Activated CD4-positive, alpha-beta T cell treated with anti-CD3 and anti-CD28 coated beads for 36 hours (primary cell): ENCODE measurements at regions not wholly inside any gene's neighbourhood (a gene's known extent, or its start where the extent isn't known, plus 50 kb on each side); places are given as distances from the start of the nearest gene placed in this dataset.
A peak's percentile ranks its signal among the peaks of the same experiment; 100 is the strongest.
"Not testable (repeated sequence)": the region's sequence is repeated elsewhere in the genome, so short reads cannot be mapped to it uniquely, and the experiment has no call there.

Experiments
- ATAC-seq: fragments of 200-7000 bp; cut with Tn5 transposase; one replicate; pipeline ENCODE4 v1.10.0; 2021; ENCODE audit warnings: mild to moderate bottlenecking, moderate library complexity
- CTCF ChIA-PET: fragments of 350-600 bp; sonication (Branson Sonifier 250); formaldehyde crosslinking; loops from one replicate; lab custom pipeline; 2021; ENCODE audit warnings: antibody characterized with exemption; lab: Charles Lee
- POLR2A ChIA-PET: fragments of 350-600 bp; sonication (Branson Sonifier 250); formaldehyde crosslinking; loops from one replicate; lab custom pipeline; 2021; ENCODE audit warnings: antibody characterized with exemption, inconsistent platforms; lab: Charles Lee
- DNase-seq: peaks from one replicate; pipeline ENCODE4 v3.0.0-alpha.2; 2020
- H3K27ac Mint-ChIP-seq: one replicate; pipeline ENCODE4 v1.8.0; 2021; ENCODE audit warnings: mixed read lengths
- H3K27me3 Mint-ChIP-seq: one replicate; pipeline ENCODE4 v1.8.0; 2021; ENCODE audit warnings: mixed read lengths
- H3K36me3 Mint-ChIP-seq: one replicate; pipeline ENCODE4 v1.8.0; 2021; ENCODE audit warnings: low read depth, mixed read lengths
- H3K4me1 Mint-ChIP-seq: one replicate; pipeline ENCODE4 v1.8.0; 2021; ENCODE audit warnings: mixed read lengths
- H3K4me3 Mint-ChIP-seq: one replicate; pipeline ENCODE4 v1.8.0; 2021; ENCODE audit warnings: mild to moderate bottlenecking, moderate library complexity, mixed read lengths
- H3K9me3 Mint-ChIP-seq: one replicate; pipeline ENCODE4 v1.8.0; 2021; ENCODE audit warnings: low read depth, mixed read lengths
- intact Hi-C, 2 experiments: fragments of 100-400 bp; cut with DNase I in 1 of 2; cut with micrococcal nuclease in 1 of 2; formaldehyde crosslinking; loops; one replicate each; pipeline versions ENCODE4 v1.14.2 to v1.15.1; 2022 to 2024; cut with DNase I, micrococcal nuclease

DNA sequence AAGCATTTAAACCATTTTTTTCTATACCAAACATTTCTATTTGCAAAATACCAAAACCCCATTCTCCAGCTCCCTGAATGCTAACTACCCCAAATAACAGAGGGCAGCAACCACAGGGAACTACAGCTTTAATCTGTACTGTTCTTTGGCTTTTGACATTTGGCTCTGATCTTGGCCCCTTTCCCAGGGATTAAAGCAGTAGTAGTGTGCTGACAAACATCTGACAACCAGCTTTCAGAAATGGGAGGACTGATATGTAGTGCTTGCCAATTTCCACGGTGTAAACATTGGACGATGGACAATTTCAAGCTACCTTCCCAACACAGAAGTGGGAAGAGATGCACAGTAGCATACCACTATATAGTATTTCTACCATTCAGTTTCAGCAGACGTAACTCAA is 88.4 kb upstream of the TEAD1 start:
- DNase-seq (no peak), ATAC-seq (no peak)
- Mint-ChIP-seq H3K27me3 (no peaks in the 10 kb centered on the region), H3K9me3 (no peaks in the 10 kb centered on the region), H3K27ac (no peak overlapping the region), H3K36me3 (no peaks in the 10 kb centered on the region), H3K4me3 (no peak overlapping the region), H3K4me1 (peaks cover 2% of the 10 kb centered on the region)
- intact Hi-C loops = no loop called here
- ChIA-PET POLR2A (no interaction called here), CTCF (interaction anchor here (0.5 kb wide), 1 partner anchor 848 kb away, joined by 3 read pairs; no protein-coding TSS in a partner anchor)

DNA sequence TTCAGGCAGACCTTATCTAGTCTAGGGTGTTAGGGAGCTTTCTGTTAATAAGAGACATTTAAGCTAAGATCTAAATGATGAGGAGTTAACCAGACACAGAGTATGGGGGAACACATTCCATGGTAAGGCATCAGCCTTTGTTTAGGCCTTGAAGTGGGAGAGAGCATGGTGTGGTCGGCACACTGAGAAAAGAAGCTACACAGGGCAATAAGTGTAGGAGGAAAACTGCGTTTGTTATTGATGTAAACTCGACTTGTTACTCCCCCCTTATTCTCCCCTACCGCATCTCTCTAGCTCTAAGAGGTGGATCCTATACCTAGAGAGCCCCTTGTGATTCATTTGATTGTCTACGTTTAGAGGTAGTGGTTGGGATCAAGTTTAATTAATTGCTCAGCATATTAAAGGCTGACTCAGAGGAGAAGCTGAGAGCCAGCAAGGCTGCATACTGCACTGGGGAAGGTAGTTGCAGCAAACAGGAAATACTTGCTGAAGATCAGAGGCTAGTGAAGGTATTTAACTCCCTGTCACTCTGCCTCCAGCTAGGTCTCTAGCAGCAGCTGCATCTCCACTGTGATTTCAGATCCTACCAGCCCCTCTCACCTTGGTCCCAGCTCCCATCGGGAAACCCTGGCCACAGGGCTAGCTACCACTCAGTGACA is 86.8 kb upstream of the TEAD1 start:
- intact Hi-C loops = no loop called here
- ATAC-seq (no peak), DNase-seq (no peak)
- CTCF ChIA-PET = interaction anchor here (0.6 to 1.4 kb wide), 2 partner anchors 8 to 12 kb away, joined by 3 to 9 read pairs; no protein-coding TSS in a partner anchor
- Mint-ChIP-seq H3K4me1 (peaks cover 2% of the 10 kb centered on the region), H3K9me3 (no peaks in the 10 kb centered on the region), H3K27me3 (peaks cover 4% of the 10 kb centered on the region), H3K36me3 (no peaks in the 10 kb centered on the region), H3K4me3 (no peak overlapping the region), H3K27ac (no peak overlapping the region)
- POLR2A ChIA-PET = no interaction called here

DNA sequence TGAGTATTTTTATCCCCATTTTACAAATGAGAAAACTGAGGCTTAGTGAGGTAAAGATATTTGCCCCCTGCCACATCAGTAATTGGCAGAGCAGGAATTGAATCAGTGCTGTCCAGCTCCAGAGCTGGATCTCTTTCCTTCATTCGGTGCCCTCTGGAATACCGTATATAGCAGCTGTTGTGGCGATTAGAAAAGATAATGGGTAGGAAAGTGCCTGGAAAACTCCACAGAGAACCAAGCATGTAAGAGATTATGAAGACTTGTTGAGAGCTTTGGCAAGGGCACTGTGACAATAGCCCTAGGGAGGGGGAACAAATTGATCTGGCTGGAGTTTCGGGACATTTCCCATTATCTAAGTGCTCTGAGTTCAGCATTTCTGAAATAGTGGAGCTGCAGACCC is 82.5 kb upstream of the TEAD1 start:
- ATAC-seq (no peak), DNase-seq (no peak)
- ChIA-PET POLR2A (no interaction called here), CTCF (interaction anchor here (1.2 to 2.7 kb wide), 2 partner anchors 9 to 11 kb away, joined by 3 to 20 read pairs; no protein-coding TSS in a partner anchor)
- Mint-ChIP-seq H3K9me3 (no peaks in the 10 kb centered on the region), H3K27me3 (peaks cover 8% of the 10 kb centered on the region), H3K36me3 (no peaks in the 10 kb centered on the region), H3K4me3 (no peak overlapping the region), H3K27ac (no peak overlapping the region), H3K4me1 (peaks cover 2% of the 10 kb centered on the region)
- intact Hi-C loops = loop anchor here in 1 of 2 experiments (10.0 kb wide), 1 partner anchor 247 kb away; no protein-coding TSS in a partner anchor

DNA sequence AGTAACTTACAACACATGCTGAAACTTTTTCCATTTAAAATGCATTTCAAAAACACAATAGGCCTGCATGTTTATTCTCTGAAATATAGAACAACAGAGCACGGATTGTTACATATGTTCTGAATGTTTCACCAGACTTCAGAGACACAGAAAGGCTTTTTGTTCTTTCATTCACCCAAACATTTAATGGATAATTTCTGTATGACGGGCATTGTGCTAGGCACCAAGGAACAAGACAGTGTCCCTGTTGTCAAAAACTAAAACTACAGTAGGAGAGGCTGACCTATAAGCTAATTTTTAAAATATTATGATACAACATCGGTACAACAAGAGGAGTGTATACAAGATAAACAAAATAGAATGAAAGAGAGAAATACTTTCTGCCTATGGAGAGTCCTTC is 81.9 kb upstream of the TEAD1 start:
- Mint-ChIP-seq H3K9me3 (no peaks in the 10 kb centered on the region), H3K4me1 (peaks cover 2% of the 10 kb centered on the region), H3K27me3 (peaks cover 10% of the 10 kb centered on the region), H3K36me3 (no peaks in the 10 kb centered on the region), H3K4me3 (no peak overlapping the region), H3K27ac (no peak overlapping the region)
- ChIA-PET POLR2A (no interaction called here), CTCF (interaction anchor here (1.2 kb wide), 1 partner anchor 10 kb away, joined by 3 read pairs; no protein-coding TSS in a partner anchor)
- DNase-seq (no peak), ATAC-seq (no peak)
- intact Hi-C loops = loop anchor here in 1 of 2 experiments (10.0 kb wide), 1 partner anchor 247 kb away; no protein-coding TSS in a partner anchor

DNA sequence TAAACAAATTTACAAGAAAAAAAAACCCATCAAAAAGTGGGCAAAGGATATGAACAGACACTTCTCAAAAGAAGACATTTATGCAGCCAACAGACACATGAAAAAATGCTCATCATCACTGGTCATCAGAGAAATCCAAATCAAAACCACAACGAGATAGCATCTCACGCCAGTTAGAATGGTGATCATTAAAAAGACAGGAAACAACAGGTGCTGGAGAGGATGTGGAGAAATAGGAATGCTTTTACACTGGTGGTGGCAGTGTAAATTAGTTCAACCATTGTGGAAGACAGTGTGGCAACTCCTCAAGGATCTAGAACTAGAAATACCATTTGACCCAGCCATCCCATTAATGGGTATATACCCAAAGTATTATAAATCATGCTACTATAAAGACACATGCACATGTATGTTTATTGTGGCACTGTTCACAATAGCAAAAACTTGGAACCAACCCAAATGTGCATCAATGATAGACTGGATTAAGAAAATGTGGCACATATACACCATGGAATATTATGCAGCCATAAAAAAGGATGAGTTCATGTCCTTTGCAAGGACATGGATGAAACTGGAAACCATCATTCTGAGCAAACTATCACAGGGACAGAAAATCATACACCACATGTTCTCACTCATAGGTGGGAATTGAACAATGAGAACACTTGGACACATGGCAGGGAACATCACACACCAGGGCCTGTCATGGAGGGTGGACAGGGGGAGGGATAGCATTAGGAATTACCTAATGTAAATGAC is 79.0 kb upstream of the TEAD1 start:
- POLR2A ChIA-PET, DNase-seq, ATAC-seq, H3K4me3 Mint-ChIP-seq, H3K9me3 Mint-ChIP-seq, H3K36me3 Mint-ChIP-seq, H3K27ac Mint-ChIP-seq: not testable (repeated sequence)
- Mint-ChIP-seq H3K4me1 (peaks cover 15% of the 10 kb centered on the region), H3K27me3 (peaks cover 10% of the 10 kb centered on the region)
- intact Hi-C loops = loop anchor here (5.0 to 10.0 kb wide), 2 partner anchors 250 to 263 kb away; no protein-coding TSS in a partner anchor
- CTCF ChIA-PET = interaction anchor here (0.7 to 0.9 kb wide), 2 partner anchors 13 to 983 kb away, joined by 3 read pairs; no protein-coding TSS in a partner anchor

DNA sequence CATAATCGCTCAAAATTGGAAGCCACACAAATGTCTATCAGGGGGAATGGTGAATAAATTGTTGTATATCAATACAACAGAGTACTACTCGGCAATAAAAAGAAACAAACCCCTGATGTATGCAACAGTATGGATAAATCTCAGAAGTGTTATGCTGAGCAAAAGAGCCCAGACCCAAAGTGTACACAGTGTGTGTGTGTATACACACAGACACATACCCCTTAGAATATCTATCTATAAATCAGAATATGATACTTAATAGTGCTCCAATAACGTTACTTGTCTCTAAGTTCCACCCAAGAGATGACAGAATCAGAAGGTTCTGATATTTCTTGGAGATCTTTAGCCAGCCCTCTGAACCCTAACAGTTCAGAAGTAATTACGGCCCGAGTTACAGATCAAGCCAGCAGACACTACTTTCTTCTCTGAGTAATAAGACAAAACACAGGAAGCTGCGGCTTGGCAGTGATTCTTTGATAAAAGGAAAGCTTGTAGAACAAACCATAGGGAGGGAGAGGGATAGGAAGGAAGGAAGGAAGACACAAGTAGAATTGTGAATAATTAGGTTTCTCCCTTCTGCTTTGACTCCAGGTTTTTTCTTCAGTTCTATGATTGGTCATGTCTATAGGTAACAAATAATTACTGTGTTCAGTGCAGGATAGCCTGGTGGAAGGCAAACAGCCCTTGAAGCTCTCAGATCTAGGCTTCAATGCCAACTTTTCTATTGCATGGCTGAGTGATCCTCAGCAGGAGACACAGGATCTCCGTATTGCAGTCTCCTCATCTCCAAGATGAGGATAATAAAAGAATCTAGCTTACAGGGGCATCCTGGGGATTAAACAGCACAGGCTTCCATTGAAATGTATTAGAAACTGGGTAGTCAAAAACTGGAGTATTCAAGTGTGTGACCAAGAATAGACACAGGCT is 75.6 kb upstream of the TEAD1 start:
- Mint-ChIP-seq H3K9me3 (no peaks in the 10 kb centered on the region), H3K27me3 (peaks cover 14% of the 10 kb centered on the region), H3K27ac (no peak overlapping the region), H3K36me3 (no peaks in the 10 kb centered on the region), H3K4me1 (peaks cover 15% of the 10 kb centered on the region), H3K4me3 (no peak overlapping the region)
- ChIA-PET CTCF (interaction anchor here (0.5 to 3.3 kb wide), 22 partner anchors 8 to 309 kb away, joined by 3 to 36 read pairs (median 4); no protein-coding TSS in a partner anchor), POLR2A (no interaction called here)
- no peak for ATAC-seq
- intact Hi-C loops = loop anchor here (1.0 to 10.0 kb wide), 5 partner anchors 254 to 296 kb away; no protein-coding TSS in a partner anchor
- DNase-seq = no peak

DNA sequence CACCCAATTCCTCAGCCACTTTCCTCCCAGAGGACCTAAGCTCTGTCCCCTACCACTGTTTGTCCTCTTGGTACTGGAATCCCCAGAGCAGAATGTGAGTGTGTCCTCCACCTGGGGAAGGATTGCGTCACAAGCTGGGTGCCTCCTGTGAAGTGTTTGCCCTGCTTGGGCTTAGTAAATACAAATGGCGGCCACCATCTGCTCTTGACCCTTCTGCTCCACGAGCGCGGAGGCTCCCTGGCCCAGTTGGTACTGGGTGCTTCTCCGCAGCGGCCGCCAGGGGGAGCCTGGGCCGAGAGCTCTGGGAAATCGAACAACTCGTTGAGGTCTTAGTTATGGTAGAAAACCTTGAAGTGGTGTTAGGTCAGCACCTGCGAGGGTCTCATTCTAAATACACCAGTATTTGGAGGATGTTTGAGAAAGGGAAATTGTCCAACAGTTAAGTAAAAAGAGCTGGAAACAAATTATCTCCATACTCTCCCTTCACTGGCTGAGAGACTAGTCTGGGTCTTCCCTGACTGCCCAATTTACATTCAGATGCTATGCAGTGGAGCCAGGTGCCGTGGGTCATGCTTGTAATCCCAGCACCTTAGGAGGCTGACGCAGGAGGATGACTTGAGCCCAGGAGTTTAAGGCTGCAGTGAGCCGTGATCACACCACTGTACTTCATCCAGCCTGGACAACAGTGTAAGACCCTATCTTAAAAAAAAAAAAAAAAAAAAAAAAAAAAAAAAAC is 74.6 kb upstream of the TEAD1 start:
- Mint-ChIP-seq H3K27ac (no peak overlapping the region), H3K9me3 (no peaks in the 10 kb centered on the region), H3K4me1 (peaks cover 15% of the 10 kb centered on the region), H3K36me3 (no peaks in the 10 kb centered on the region), H3K27me3 (peaks cover 19% of the 10 kb centered on the region), H3K4me3 (no peak overlapping the region)
- intact Hi-C loops = loop anchor here (1.0 to 10.0 kb wide), 5 partner anchors 255 to 295 kb away; no protein-coding TSS in a partner anchor
- ATAC-seq = peak; percentile 76
- ChIA-PET CTCF (interaction anchor here (0.5 to 3.3 kb wide), 23 partner anchors 9 to 930 kb away, joined by 3 to 36 read pairs (median 4); no protein-coding TSS in a partner anchor), POLR2A (no interaction called here)
- peak; percentile 74 for DNase-seq

DNA sequence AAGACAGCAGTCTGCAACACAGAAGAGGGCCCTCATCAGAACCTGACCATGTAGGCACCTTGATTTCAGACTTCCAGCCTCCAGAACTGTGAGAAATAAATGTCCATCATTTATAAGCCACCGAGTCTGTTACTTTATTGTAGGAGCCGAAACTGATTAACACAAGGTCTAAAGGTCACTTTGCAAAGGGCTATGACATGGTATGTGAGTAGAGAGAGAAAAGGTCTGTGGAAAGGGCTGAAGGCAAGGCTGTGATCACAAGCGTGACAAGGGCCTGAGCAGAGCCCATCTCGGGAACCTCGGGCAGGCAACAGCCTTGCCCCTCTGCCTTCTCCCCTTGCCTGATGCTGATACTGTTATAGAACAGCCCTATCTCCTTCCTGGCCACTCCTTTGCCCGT is 73.4 kb upstream of the TEAD1 start:
- ATAC-seq (no peak), DNase-seq (no peak)
- peaks cover 20% of the 10 kb centered on the region for H3K27me3 Mint-ChIP-seq
- POLR2A ChIA-PET = no interaction called here
- H3K4me1 Mint-ChIP-seq = peaks cover 15% of the 10 kb centered on the region
- intact Hi-C loops = no loop called here
- CTCF ChIA-PET = interaction anchor here (1.2 to 3.3 kb wide), 5 partner anchors 10 to 289 kb away, joined by 3 to 36 read pairs (median 13); no protein-coding TSS in a partner anchor
- H3K27ac Mint-ChIP-seq = no peak overlapping the region
- H3K9me3 Mint-ChIP-seq = no peaks in the 10 kb centered on the region
- no peaks in the 10 kb centered on the region for H3K36me3 Mint-ChIP-seq
- H3K4me3 Mint-ChIP-seq = no peak overlapping the region

DNA sequence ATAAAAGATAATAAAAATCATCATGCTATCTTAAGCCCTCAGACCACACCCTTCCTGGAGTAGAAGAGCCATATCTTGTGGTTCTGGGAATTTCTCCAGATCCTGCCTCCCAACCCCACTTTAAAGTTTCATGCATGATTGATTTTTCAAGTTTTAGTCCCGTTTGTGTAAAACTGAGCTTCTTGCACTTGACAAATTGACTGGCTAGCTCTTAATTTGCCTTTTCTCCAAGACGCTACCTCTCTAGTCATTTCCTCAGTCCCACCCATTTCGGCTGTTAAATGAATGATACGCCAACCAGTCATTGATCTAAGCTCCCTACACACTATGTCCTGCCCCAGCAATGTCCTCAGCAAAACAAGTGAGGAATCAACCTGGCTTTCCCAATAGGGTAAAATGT is 71.8 kb upstream of the TEAD1 start:
- CTCF ChIA-PET = interaction anchor here (0.6 to 1.7 kb wide), 4 partner anchors 10 to 286 kb away, joined by 3 to 10 read pairs (median 3); no protein-coding TSS in a partner anchor
- H3K4me1 Mint-ChIP-seq = peaks cover 15% of the 10 kb centered on the region

More for the DNA sequence above, 71.8 kb upstream of the TEAD1 start:
- no peaks in the 10 kb centered on the region for H3K36me3 Mint-ChIP-seq
- no peak for DNase-seq
- peaks cover 21% of the 10 kb centered on the region for H3K27me3 Mint-ChIP-seq
- POLR2A ChIA-PET = no interaction called here
- H3K9me3 Mint-ChIP-seq = no peaks in the 10 kb centered on the region
- intact Hi-C loops = no loop called here
- no peak overlapping the region for H3K27ac Mint-ChIP-seq
- ATAC-seq = no peak
- no peak overlapping the region for H3K4me3 Mint-ChIP-seq
